HepG2 (cell line): ENCODE measurements at regions not wholly inside any gene's neighbourhood (a gene's known extent, or its start where the extent isn't known, plus 50 kb on each side); places are given as distances from the start of the nearest gene placed in this dataset.

Experiments
- ATAC-seq: fragments of 200-7000 bp; cut with Tn5 transposase; 3 replicates; pipeline ENCODE4 v1.9.1; 2020; ENCODE audit warnings: mild to moderate bottlenecking, moderate library complexity
- BruUV-seq: library from RNA; stranded (reverse); fragments of 400-500 nt; replicated peaks from 2 replicates; lab custom pipeline; 2021; lab: Mats Ljungman, UMichigan
- CTCF ChIA-PET: fragments of 300-600 bp; formaldehyde crosslinking; extraction: SDS; loops from one replicate; lab custom pipeline; 2021; ENCODE audit warnings: low total read pairs, inconsistent platforms, low intra/inter-chr PET ratio; lab: Yijun Ruan, JAX
- POLR2A ChIA-PET: fragments of 350-600 bp; sonication (Branson Sonifier 250); formaldehyde crosslinking; loops from one replicate; lab custom pipeline; 2020; ENCODE audit warnings: antibody characterized with exemption, inconsistent platforms; lab: Yijun Ruan, JAX
- DNase-seq: peaks from one replicate; pipeline ENCODE4 v3.0.0-alpha.2; 2015; ENCODE audit warnings: low spot score
- FAIRE-seq: peaks from 3 replicates; lab custom pipeline; 2011; peaks lifted over from hg19 to GRCh38; lab: Jason Lieb, UNC
- H2AFZ ChIP-seq: one replicate; pipeline ENCODE4 v1.6.1; 2011; ENCODE audit warnings: low read length, inconsistent platforms
- H3K27ac ChIP-seq: fragments of 300-600 bp; 3 replicates; pipeline ENCODE4 v1.8.0; 2011; ENCODE audit warnings: mixed run types, mild to moderate bottlenecking, mixed read lengths, low read length, inconsistent platforms; ENCODE audit not compliant: insufficient read depth; ENCODE audit errors: extremely low read length
- H3K27me3 ChIP-seq, 2 experiments: fragments of 200-600 bp in 1 of 2; 2 replicates in 1 of 2; 3 replicates in 1 of 2; pipeline versions ENCODE4 v1.6.0 to v1.8.0; 2011; ENCODE audit warnings: low read length in 2 of 2, mild to moderate bottlenecking in 2 of 2, moderate library complexity in 2 of 2, inconsistent platforms in 1 of 2; ENCODE audit not compliant: insufficient read depth in 2 of 2, control insufficient read depth in 1 of 2
- H3K36me3 ChIP-seq, 2 experiments: fragments of 200-600 bp in 1 of 2; replicated peaks in 1 of 2; 2 replicates in 1 of 2; 3 replicates in 1 of 2; pipeline versions ENCODE4 v1.5.1 to v1.8.0; 2011; ENCODE audit warnings: low read length in 2 of 2, inconsistent platforms in 1 of 2; ENCODE audit not compliant: insufficient read depth in 2 of 2, control insufficient read depth in 1 of 2
- H3K4me1 ChIP-seq: 2 replicates; pipeline ENCODE4 v1.5.1; 2012; ENCODE audit warnings: low read length, inconsistent platforms; ENCODE audit not compliant: insufficient read depth
- H3K4me2 ChIP-seq: 2 replicates; pipeline ENCODE4 v1.6.0; 2011; ENCODE audit warnings: low read depth, low read length, inconsistent platforms
- H3K4me3 ChIP-seq, 3 experiments: fragments of 200-600 bp in 1 of 3; sonication (generic), shearing (Covaris generic) in 1 of 3; replicated peaks in 1 of 3; 2 replicates each; pipeline ENCODE4 v1.5.1; 2011 to 2016; ENCODE audit warnings: low read length in 3 of 3, inconsistent platforms in 2 of 3, low read depth in 2 of 3, mild to moderate bottlenecking in 2 of 3, control low read depth in 1 of 3, mixed read lengths in 1 of 3; ENCODE audit not compliant: insufficient read depth in 1 of 3
- H3K79me2 ChIP-seq: one replicate; pipeline ENCODE4 v1.6.1; 2011; ENCODE audit warnings: low read length, inconsistent platforms; ENCODE audit not compliant: insufficient read depth
- H3K9ac ChIP-seq: 2 replicates; pipeline ENCODE4 v1.6.0; 2011; ENCODE audit warnings: mild to moderate bottlenecking, low read depth, low read length, inconsistent platforms; ENCODE audit not compliant: insufficient read depth
- H3K9me3 ChIP-seq: 2 replicates; pipeline ENCODE4 v1.5.1; 2012; ENCODE audit warnings: mild to moderate bottlenecking, low read length
- H4K20me1 ChIP-seq: 2 replicates; pipeline ENCODE4 v1.6.0; 2011; ENCODE audit warnings: inconsistent platforms, mild to moderate bottlenecking, low read length, moderate library complexity; ENCODE audit not compliant: insufficient read depth
- PAWR ChIP-seq: sonication (generic); formaldehyde crosslinking; IDR thresholded peaks from 2 replicates; pipeline ENCODE4 v1.4.0; 2020; ENCODE audit warnings: missing genetic modification reagents, mild to moderate bottlenecking, borderline replicate concordance
- PTBP1 ChIP-seq: fragments of 200-400 bp; formaldehyde crosslinking; IDR thresholded peaks from 2 replicates; pipeline ENCODE4 v1.6.1; 2018; ENCODE audit warnings: low read length, low read depth; ENCODE audit not compliant: poor library complexity, severe bottlenecking
- RFX1 ChIP-seq: fragments of 450-650 bp; IDR thresholded peaks from 2 replicates; pipeline ENCODE4 v1.6.1; 2017
- SMARCC2 ChIP-seq: fragments of 450-650 bp; IDR thresholded peaks from 2 replicates; pipeline ENCODE4 v1.6.1; 2017; ENCODE audit warnings: antibody characterized with exemption, mild to moderate bottlenecking
- TOE1 ChIP-seq: sonication (generic); formaldehyde crosslinking; IDR thresholded peaks from 2 replicates; pipeline ENCODE4 v1.4.0; 2020; ENCODE audit warnings: mild to moderate bottlenecking, missing genetic modification reagents
- ZNF17 ChIP-seq: sonication (generic); formaldehyde crosslinking; IDR thresholded peaks from 2 replicates; pipeline ENCODE4 v1.5.0; 2020; ENCODE audit warnings: mild to moderate bottlenecking, missing genetic modification reagents
- ZNF280B ChIP-seq: sonication (generic); formaldehyde crosslinking; IDR thresholded peaks from 2 replicates; pipeline ENCODE4 v1.5.0; 2020; ENCODE audit warnings: missing genetic modification reagents, mild to moderate bottlenecking, borderline replicate concordance
- ZNF317 ChIP-seq: sonication (generic); formaldehyde crosslinking; IDR thresholded peaks from 2 replicates; pipeline ENCODE4 v1.5.0; 2020; ENCODE audit warnings: mild to moderate bottlenecking, missing genetic modification reagents
- WGBS: methylation state at CpG from one replicate; pipeline ENCODE4 v1.1.6; 2017; ENCODE audit warnings: low lambda C conversion rate; 5-methylcytosine and 5-hydroxymethylcytosine counted together
- in situ Hi-C: cut with HindIII; loops from 2 replicates; pipeline ENCODE4 v1.10.0; 2017; ENCODE audit warnings: low pct_unique_long_range_greater_than_20kb; ENCODE audit not compliant: extremely low pct_ligation_motif_present
- intact Hi-C: fragments of 100-400 bp; cut with micrococcal nuclease; formaldehyde crosslinking; loops from one replicate; pipeline ENCODE4 v1.10.0; 2022; ENCODE audit not compliant: unreplicated experiment
- TF ChIP-seq, protein P1 (sequence below): sonication (generic); formaldehyde crosslinking; IDR thresholded peaks from 2 replicates; pipeline ENCODE4 v1.4.0; 2020; ENCODE audit warnings: missing genetic modification reagents
- TF ChIP-seq, protein P2 (sequence below): sonication (generic); formaldehyde crosslinking; IDR thresholded peaks from 2 replicates; pipeline ENCODE4 v1.4.0; 2020; ENCODE audit warnings: missing genetic modification reagents
- TF ChIP-seq, protein P3 (sequence below): sonication (generic); formaldehyde crosslinking; IDR thresholded peaks from 2 replicates; pipeline ENCODE4 v1.4.0; 2020; ENCODE audit warnings: mild to moderate bottlenecking, missing genetic modification reagents
- TF ChIP-seq, protein P4 (sequence below): sonication (generic); formaldehyde crosslinking; IDR thresholded peaks from 2 replicates; pipeline ENCODE4 v1.8.0; 2022; ENCODE audit warnings: mild to moderate bottlenecking, missing genetic modification reagents, moderate library complexity
- TF ChIP-seq, protein P5 (sequence below): sonication (generic); formaldehyde crosslinking; IDR thresholded peaks from 2 replicates; pipeline ENCODE4 v1.5.0; 2020; ENCODE audit warnings: missing genetic modification reagents

DNA sequence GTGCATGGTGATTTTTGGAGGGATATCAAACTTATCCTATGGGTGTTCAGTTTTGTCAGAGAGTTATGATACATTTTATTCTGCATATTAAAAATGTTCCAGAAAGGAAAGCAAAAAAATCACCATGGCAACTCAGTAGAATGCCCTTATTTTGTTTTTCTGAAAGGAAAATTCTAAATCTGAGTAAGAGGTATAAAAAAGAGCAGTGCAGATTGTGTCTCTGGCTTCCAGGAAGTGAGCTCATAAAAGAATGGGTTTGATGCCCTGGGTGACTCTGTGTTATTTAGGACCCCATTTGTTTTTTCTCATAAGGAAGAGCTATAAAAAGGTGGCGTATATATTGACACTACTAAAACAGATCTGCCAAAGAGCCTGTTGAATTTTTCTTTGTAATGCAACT is 128.8 kb downstream of the UCHL1 start (continued):
- TF ChIP-seq, protein P1, sequence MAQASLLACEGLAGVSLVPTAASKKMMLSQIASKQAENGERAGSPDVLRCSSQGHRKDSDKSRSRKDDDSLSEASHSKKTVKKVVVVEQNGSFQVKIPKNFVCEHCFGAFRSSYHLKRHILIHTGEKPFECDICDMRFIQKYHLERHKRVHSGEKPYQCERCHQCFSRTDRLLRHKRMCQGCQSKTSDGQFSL (CRISPR knock-in tag), result no peak
- no peak for TF ChIP-seq RFX1
- TF ChIP-seq, all 625 proteins: peak for 0

DNA sequence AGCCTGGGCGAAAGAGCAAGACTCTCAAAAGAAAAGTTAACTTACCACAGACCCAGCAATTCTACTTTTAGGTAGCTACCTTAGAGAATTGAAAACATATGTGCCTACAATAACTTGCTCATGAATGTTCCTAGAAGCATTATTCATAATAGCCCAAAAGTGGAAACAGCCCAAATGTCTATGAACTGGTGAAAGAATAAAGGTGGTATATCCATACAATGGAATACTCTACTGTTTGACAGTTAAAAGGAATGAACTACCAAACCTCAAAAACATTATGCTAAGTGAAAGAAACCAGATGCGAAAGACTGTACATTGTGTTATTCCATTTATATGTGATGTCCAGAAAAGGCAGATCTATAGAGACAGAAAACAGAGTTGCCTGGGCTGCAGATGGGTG is 131.4 kb downstream of the UCHL1 start:
- no TSS peak for BruUV-seq
- Histone ChIP-seq H3K9me3 (no peaks in the 10 kb centered on the region), H3K79me2 (no peaks in the 10 kb centered on the region), H4K20me1 (no peaks in the 10 kb centered on the region), H3K27ac (no peak overlapping the region), H3K4me3 (no peak overlapping the region), H2AFZ (no peak overlapping the region), H3K27me3 (no peaks in the 10 kb centered on the region), H3K4me1 (no peaks in the 10 kb centered on the region), H3K36me3 (no peaks in the 10 kb centered on the region), H3K9ac (no peak overlapping the region), H3K4me2 (no peak overlapping the region)
- in situ Hi-C loops, result no loop called here
- FAIRE-seq (no peak), DNase-seq (no peak), ATAC-seq (no peak)
- 50% methylated on average over 2 of the region's 2 CpGs for WGBS
- CTCF ChIA-PET, result no interaction called here
- POLR2A ChIA-PET, result no interaction called here
- intact Hi-C loops, result no loop called here
- TF ChIP-seq PTBP1 (no peak), SMARCC2 (no peak), ZNF280B (CRISPR knock-in tag) (no peak), TOE1 (no peak), ZNF17 (CRISPR knock-in tag) (no peak), ZNF317 (CRISPR knock-in tag) (no peak), PAWR (CRISPR knock-in tag) (no peak)
- TF ChIP-seq, protein P2, sequence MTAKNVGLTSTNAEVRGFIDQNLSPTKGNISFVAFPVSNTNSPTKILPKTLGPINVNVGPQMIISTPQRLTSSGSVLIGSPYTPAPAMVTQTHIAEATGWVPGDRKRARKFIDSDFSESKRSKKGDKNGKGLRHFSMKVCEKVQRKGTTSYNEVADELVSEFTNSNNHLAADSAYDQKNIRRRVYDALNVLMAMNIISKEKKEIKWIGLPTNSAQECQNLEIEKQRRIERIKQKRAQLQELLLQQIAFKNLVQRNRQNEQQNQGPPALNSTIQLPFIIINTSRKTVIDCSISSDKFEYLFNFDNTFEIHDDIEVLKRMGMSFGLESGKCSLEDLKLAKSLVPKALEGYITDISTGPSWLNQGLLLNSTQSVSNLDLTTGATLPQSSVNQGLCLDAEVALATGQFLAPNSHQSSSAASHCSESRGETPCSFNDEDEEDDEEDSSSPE (CRISPR knock-in tag), result no peak
- TF ChIP-seq, protein P3, sequence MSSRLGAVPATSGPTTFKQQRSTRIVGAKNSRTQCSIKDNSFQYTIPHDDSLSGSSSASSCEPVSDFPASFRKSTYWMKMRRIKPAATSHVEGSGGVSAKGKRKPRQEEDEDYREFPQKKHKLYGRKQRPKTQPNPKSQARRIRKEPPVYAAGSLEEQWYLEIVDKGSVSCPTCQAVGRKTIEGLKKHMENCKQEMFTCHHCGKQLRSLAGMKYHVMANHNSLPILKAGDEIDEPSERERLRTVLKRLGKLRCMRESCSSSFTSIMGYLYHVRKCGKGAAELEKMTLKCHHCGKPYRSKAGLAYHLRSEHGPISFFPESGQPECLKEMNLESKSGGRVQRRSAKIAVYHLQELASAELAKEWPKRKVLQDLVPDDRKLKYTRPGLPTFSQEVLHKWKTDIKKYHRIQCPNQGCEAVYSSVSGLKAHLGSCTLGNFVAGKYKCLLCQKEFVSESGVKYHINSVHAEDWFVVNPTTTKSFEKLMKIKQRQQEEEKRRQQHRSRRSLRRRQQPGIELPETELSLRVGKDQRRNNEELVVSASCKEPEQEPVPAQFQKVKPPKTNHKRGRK (CRISPR knock-in tag), result no peak
- TF ChIP-seq, protein P4, sequence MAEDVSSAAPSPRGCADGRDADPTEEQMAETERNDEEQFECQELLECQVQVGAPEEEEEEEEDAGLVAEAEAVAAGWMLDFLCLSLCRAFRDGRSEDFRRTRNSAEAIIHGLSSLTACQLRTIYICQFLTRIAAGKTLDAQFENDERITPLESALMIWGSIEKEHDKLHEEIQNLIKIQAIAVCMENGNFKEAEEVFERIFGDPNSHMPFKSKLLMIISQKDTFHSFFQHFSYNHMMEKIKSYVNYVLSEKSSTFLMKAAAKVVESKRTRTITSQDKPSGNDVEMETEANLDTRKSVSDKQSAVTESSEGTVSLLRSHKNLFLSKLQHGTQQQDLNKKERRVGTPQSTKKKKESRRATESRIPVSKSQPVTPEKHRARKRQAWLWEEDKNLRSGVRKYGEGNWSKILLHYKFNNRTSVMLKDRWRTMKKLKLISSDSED (CRISPR knock-in tag), result no peak
- TF ChIP-seq, protein P5, sequence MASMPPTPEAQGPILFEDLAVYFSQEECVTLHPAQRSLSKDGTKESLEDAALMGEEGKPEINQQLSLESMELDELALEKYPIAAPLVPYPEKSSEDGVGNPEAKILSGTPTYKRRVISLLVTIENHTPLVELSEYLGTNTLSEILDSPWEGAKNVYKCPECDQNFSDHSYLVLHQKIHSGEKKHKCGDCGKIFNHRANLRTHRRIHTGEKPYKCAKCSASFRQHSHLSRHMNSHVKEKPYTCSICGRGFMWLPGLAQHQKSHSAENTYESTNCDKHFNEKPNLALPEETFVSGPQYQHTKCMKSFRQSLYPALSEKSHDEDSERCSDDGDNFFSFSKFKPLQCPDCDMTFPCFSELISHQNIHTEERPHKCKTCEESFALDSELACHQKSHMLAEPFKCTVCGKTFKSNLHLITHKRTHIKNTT (CRISPR knock-in tag), result no peak
